Hematopoietic multipotent progenitor cell treated with erythropoietin and hydrocortisone succinate and interleukin-3 and kit ligand, for 8 days (in vitro differentiated cells): ENCODE measurements at regions not wholly inside any gene's neighbourhood (a gene's known extent, or its start where the extent isn't known, plus 50 kb on each side); places are given as distances from the start of the nearest gene placed in this dataset.

Experiments
- DNase-seq: peaks from one replicate; pipeline ENCODE4 v3.0.0-alpha.2; 2015

DNA sequence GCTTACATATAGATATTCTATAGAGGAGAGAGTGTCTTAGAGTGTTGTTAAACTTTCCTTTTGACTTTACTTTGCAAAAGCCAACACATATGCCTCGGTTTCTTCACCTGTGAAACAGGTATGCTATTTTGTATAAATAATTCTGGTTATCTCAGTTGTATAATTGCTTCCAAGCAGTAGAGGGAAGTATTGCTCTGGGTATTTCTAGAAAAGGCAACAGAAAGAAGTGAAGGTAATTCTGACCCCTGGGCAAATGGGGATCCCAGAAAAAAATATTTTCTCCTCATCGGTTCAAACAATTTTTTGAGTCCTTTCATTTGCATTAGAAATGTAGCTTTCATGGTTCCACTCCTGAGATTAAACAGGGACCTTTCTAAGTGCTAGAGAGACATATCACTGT, 216.5 kb upstream of the SEMA6D start:
- no peak for DNase-seq

DNA sequence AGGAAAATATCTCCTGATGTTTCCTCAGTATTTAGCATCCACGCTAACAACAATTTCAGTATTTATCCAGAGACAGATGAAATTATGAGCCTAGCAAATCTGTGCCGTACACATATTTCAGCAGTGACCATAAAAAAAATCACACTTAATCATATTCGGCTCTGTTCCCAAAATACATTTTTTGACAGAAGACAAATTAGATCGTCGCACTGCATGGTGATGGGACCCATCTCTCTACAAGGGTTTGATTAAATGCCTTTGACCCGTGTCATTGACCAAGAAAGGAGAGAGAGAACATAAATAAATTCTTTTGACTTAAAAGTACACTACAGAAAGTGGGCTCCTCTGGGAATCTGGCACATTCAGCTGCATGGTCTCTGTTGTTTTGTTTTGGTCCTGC, 215.3 kb upstream of the SEMA6D start:
- no peak for DNase-seq

DNA sequence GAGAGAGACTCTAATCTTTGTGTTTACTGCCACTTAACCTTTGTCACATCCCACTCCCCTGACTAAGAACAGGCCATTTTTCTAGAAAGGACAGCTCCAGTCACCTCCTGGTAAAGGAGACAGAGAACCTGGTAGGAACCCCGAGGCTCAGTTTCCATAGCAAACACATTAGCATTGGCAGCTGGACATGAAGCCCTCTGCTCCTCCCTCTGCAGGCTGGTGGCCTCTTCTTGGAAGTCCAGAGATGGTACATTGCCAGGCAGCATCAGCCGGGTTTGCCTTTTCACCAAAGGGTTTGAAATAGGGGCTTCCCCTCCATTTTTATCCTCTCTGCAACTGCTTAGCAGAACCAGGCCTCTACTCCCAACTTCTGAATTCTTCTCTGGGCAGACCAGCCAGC, 213.4 kb upstream of the SEMA6D start:
- no peak for DNase-seq

DNA sequence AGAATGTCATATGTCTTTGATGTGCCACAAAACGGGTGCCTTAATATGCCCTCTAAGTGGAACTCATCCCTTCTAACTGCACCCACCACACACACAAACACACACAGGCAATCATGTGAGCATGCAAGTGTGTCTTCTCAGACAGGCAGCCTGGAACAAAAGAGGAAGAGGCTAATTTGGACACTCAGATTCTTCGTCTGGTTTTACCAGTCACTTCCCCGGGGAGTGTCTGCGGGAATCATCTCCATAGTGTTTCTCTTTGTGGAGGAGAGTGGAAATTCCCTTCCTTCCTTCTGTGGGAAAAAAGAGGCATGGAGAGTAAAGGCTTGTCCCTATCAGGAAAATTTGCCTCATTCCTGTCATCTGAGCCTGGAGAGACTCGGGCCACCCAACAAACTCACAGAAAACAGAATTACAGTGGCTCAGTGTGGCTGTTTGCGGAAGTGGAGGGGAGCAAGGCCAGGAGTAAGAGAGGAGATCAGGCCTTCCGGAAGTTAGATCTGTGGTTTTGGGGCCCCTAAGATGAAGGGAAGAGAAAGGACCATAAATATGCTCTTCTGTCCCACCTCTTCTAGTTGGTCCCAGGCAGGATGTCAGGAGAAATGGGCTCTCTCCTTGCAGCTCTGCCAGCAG, 212.6 kb upstream of the SEMA6D start:
- DNase-seq = no peak

DNA sequence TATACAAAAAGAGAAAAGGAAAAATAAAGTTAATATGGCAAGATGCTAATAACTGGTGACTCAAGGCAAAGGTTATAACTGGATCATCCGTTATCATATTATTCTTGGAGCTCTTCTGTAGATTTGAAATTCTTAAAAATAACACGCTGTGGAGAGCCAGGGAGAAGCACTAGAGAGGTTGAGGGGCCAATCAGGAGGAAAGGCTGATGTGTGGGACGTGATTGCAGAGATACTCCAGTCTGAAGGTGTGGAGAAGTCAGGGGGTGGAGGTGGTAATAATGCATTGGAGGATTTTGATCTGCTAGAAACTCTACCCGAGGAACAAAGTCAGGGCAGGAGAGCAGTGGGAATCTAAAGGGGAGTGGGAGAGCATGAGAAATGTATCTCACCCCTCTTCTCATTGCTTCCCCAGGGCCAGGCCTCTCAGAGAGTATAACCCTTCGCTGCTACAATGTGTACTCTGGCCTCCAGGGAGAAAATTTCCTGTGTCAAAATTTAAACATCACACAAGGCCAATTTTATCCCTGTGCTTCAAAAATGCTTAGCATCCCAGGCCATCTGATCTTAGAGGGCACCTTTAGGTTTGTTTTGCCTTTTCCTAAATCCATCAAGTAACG, 211.5 kb upstream of the SEMA6D start:
- no peak for DNase-seq

DNA sequence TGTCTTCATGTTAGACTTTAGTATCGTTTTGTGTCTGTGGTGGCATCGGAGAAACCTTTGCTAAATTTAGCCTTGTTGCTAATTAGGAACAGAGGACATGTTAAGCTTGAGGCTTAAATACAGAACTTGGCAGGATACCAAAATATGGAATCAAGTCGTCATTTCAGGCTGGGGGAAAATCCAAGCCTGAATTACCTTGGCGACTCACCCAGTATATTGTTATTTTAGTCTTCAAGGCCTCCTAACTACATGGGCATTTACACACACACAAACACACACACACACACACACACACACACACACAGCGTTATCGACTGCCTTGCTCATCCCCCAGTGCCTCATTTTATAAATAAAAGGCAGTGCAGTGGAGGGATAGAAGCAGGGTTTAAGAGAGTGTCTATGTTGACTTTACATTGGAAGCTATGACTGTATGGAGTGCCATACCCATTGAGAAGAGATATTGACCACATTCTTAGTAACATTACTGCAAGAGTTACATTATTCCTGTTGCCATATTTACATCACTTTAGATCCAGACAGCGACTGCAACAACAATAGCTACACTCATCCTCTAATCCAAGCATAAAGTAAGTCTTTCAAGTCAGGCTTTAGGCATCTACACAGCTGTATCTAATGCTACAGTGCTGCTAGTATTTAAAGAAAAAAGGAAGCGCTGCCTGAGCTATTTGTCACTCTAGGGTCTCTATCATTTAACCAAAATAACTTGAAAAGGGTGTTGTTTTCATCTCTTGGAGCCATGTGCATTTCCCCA, 210.8 kb upstream of the SEMA6D start:
- no peak for DNase-seq

DNA sequence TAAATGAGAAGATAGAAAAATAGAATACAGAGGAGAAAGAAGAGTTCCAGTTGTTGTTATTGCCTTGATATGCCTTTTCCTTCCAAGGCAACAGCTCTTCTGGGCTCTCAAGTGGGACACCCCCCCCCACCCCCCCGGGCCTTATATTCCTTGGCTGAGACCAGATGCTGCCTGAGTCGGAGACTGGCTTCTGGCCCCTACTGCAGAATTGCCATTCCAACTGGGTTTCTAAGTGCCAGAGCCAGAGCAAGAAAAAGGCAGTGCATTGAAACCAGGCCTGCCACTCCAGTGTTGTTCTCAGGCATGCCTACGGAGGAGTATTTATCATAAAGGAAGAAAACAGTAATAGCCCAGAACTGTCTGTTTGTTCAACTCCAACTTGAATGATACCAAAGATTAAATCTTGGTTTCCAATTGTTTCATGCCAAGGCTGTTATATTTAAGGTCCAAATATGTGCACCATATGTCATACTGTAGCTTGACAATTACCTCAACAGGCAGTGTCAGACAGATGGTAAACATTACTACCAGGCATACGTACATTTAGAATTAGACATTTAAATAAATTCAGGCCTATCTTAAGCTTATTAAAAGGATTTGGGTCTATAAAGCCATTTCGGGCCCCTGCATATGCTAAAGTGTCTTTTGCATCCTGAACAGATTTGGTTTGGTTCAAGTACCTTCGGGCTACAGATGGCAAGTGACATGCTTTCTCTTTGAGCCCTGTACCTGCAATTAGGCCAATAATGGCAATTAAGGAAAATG, 209.9 kb upstream of the SEMA6D start:
- no peak for DNase-seq

DNA sequence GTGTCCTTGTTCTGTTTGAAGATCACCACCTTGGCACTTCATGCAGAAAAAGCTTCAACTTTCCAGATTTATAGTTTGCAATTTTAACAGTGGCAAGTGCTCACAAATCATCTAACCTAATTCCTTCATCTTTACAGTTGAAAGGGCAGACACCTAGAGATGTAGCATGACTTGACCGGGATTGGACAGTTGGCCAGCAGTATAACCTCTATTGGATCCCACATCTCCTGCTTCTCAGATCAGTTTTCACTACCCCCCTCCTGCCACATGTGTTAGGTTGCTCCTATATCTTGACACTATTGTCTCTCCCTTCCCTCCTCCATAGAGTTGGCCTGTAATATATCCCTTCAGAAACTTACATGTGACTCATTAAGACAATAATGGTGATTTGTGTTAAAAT, 206.0 kb upstream of the SEMA6D start:
- no peak for DNase-seq

DNA sequence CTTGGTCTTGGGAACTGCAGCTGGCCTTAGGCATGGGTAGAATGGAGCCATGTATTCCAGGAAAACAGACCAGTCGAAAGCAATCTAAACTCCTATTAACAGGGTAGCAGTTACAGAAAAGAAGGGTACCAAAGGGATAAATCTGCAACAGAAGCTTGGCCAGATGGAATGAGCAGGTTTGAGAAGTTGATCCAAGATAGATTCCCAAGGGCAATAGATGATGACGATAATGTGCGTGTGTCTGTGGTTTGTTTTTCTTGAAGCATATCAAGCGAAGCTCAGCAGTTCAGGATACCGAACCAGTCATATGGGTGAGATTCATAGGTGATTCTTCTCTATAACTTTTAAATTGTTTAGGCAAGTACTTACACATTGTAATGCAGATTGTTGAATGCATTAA, 203.8 kb upstream of the SEMA6D start:
- DNase-seq = no peak

DNA sequence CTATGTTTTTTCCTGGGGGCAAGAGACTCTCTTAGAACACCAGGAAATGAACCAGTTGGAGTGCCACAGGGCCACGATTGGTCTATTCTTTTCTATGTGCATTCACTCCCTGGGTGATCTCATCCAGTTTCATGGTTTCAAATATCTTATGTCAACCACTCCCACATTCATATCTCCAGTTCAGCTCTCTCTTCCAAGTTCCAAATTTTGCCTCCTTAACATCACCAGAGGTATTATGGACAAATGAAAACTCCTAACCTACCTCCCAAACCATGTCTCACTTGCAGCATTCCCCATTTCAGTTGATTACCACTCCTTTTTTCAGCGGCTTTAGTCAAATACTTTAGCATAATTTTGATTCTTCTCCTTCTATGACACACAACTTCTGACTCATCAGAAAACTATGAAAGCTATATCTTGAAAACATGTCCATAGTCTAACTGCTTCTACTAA, 203.1 kb upstream of the SEMA6D start:
- DNase-seq = no peak

DNA sequence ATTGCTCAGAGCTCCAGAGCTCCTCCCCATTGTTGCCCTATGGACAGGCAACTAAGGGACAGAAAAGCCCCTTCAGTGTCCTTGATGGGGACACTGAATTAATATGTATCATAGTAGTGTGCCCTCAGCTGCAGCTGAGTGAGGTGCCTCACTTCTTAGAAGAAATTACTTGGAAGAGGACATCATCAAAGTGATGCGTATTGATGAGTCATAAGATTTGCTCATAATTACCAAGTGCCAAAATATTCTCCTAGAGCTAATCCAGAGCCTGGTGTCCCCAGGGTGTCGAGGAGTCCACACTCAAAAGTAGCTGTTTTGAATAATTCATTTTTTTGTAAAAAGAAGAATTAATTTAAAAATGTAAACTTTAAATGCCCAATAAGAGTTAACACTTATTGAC, 200.7 kb upstream of the SEMA6D start:
- no peak for DNase-seq

DNA sequence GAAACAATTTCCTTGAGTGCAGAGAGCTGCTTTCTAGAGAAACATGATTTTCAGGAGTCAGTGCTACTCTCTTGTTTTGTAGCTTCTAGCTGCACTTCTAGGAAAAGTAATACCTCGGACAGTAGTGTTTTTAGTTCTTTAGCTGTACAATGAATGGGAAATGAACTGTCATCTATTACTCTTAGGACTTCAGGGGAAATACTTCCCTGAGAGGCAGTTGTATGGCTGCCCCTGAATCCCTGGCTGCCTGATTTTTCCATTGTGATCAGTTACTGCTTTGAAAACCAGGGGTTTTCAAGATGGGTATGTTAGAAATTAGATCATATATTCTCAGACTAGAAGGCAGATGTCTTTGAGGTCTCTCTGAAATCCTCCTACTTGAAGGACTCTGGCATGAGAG, 200.3 kb upstream of the SEMA6D start:
- DNase-seq = no peak

DNA sequence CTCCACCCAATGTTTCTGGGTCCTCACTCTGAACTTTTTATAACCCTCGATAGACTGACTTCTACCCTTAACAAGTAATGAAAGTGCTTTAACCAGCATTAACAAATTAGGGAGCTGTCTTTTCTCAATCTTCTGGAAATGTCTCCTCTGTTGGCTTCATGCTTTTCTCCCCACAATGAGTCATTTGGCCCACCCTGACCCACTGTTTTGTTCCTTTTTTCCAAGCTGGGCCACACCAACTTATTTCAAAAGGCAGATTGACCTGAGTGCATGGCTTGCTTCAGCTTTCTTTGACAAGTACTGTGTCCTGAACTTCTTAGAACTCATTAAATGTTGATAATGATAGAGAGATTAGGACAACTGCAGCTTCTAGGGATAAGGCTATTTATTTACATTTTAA, 199.6 kb upstream of the SEMA6D start:
- DNase-seq = no peak

DNA sequence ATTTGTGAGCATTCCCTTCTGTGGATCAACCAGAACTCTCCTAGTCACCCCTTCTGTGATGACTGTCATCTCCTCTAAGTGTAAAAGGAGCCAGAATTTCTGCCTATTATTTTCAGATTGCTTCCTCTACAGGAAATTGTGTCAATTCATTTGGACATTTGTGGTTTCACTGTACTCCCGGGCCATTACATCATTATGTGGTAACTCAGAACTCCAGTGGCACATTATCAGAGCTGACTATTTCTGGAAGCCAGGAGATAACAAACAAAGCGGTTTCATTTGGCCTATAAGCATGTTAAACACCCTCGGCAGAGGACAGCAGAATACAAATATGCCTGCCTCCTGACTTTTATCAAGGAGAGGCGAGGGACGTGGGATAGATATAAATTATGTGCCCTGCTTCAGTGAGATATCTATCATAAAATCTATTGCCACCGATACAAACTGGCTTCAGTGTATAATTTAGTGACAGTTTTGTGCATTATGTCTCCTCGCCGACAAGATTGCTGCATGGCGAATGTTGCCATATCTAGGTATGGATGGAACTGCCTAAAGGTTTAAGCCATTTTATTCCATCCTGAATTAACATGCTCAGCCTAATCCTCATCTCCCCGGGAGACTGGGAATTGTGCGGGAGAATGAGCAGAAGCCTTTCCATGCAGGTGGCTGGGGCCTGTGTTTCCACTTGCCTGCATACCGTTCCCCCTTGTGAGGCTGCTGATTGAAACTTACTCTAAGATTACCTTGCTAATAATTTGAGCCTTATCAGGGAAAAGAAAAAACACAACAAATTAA, 193.4 kb upstream of the SEMA6D start:
- peak; percentile 34 for DNase-seq

DNA sequence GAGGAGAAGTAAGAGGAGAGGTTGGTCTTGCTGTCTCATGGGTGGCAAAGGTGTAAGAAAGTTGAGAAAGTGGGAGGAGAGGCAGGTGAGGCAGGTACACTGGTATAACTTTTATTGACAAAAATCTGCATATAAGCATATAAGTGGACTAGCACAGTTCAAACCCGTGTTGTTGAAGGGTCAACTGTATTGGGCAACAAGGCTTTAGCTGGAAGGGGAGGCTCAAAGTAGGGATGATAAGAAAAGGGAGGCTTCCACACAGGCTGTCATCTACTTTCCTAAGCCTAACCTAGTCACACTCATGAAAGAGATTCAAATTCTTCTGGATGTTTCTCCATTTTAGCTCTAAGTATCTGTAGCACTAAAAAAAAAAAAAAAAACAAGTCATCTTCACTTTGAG, 188.1 kb upstream of the SEMA6D start:
- no peak for DNase-seq

DNA sequence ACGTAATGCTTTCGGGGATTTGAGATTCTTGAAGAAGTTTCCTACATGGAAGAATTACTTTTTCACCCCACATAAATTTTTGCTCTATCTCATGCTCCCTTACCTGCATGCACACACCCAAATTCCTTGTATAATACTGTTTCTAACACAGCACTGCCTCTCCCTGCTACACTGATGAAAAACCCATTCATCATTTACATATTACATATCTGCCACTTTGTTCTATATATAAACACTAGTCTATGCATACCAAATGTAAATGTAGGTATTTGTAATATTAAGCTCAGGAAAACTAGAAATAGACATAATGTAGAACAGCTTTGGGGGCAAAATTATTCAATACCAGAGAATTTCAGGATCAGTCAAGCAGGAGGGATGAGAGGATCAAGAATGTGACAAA, 182.6 kb upstream of the SEMA6D start:
- DNase-seq = no peak

DNA sequence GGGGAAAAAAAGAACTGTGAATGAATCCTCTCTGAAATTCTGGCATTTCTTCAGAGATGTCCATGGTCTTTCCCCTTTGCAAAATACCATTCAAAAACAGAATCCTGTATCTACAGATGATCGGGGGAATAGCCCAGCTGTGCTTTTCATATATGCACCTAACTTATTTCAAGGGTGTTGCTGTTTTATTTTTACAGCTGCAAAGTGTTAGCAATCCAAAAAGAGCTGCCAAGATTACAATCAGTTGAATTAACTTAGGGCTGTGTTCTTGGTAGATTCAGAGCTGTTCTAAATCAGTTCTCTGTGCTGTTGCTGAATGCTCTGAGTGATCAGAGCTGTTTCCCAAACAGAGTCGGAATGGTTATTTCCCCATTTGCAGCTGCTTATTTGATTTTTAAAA, 175.7 kb upstream of the SEMA6D start:
- no peak for DNase-seq

DNA sequence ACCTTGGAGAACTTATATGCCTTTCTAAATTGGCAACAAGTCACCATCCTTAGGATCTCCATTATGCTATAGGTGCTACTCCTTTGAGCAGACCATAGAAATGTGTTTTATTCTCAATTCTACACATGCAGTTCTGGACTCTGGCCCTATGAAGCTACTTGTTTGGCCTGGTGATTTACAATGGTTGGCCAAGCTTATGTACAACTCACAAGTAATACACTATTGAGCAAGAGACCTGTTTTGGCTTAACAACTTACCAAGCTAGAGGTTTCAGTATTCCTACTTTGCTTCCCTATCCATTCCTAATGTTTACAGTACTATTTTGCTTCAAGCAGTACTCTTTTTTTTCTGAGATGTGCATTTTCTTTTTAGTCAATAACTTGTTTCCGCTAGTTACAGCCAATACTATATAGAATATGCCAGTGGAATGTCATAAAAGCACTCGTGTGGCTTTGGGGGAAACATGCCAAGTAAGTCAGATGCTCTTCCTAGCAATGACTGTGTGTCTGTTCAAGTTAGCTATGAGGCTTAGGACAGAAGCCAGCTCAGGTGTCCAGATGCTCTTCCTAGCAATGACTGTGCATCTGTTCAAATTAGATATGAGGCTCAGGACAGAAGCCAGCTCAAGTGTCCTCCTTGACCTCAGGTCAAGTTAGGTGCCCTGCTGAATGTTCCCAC, 174.9 kb upstream of the SEMA6D start:
- DNase-seq = no peak

DNA sequence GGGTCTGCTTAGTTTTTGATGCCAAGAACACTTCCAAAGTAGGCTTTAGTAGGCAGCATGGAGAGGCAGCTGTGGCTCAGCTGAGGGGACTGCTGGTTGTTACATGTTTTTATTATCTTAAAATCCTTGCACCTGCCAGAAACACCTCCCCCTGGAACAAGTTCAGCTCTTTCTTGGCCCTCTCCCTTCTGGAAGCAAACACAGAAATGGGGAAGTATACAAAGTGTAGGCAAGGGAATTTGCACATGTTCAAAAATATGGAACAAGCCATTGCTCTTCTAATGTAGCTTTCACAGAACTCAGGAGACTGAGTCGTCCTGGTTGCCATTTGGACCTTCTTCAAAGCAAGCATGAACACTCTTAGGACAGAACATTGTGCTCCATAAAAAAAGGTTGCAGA, 169.1 kb upstream of the SEMA6D start:
- no peak for DNase-seq

DNA sequence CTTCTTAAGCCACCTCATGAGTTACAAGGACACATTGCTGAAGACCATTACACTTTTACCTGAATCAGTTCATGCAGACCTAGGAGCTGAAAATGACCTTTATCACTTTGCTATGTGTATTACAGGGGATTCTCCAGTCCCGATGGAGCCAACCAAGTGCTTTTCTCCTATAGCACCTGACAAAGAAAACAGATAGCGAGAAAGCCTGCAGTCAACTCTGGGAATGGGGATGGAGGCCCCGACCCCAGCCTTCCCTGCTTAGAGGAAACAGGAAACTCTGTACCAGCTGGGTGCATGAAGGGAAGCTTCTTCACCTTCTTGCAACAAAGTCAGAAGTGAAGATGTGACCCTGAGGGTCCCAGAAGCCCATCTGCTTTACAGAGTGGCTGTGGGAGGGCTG, 168.3 kb upstream of the SEMA6D start:
- DNase-seq = no peak

DNA sequence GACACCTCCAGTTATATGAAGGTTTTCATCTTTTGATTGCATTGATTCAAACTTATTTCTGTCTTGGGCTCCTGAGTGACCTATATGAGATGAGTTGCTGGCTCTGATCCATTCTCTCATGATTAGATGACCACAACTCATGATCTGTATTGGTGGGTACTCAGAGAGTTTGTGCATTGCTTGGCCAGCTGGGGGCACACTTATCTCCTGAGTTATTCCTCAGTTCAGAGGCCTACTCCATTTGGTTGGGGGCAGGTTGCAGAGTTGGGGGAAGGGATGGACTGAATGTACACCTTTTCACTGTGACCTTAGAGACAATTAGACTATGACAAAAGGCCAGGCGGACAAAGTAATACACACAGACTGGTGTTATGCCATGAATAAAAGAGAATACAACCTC, 166.2 kb upstream of the SEMA6D start:
- DNase-seq = no peak

DNA sequence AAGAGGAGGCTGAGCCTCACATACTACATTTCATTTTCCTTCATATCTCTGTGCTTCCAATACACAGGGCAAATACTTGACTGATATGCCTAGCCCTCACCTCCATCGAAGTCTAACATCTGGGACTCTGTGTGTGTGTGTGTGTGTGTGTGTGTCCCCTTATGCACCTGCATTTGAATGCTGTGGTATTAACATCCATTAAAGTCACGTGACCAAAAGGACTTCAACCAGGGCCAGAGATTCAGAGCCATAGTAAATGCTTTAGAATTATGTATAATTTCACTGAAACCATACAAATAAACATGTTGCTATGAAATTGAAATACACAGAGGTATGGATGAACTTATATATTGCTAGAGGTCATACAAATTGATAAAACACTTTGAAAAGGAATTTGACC, 165.8 kb upstream of the SEMA6D start:
- DNase-seq = no peak
